Spleen (tissue), 11 donors: ENCODE measurements at regions not wholly inside any gene's neighbourhood (a gene's known extent, or its start where the extent isn't known, plus 50 kb on each side); places are given as distances from the start of the nearest gene placed in this dataset.
A peak's percentile ranks its signal among the peaks of the same experiment; 100 is the strongest.

ENCODE experiments used
- DNase-seq: peaks from one replicate; pipeline ENCODE4 v3.0.0-alpha.2; 2020
- H3K27ac ChIP-seq, 8 donors: fragments of 200-600 bp; sonication (generic) in 7 of 8; 1 replicate in 4 of 8; 2 replicates in 4 of 8; pipeline versions ENCODE4 v1.5.0 to v1.8.0; 2016 to 2021; ENCODE audit warnings: inconsistent platforms in 4 of 8, mild to moderate bottlenecking in 4 of 8, moderate library complexity in 1 of 8
- H3K27me3 ChIP-seq, 7 donors: fragments of 200-600 bp; sonication (generic) in 6 of 7; replicated peaks in 1 of 7; 1 replicate in 4 of 7; 2 replicates in 3 of 7; pipeline versions ENCODE4 v1.5.0 to v1.8.0; 2016 to 2021; ENCODE audit warnings: inconsistent platforms in 3 of 7, mild to moderate bottlenecking in 1 of 7
- H3K36me3 ChIP-seq, 6 donors: fragments of 200-600 bp; sonication (generic) in 5 of 6; 1 replicate in 4 of 6; 2 replicates in 2 of 6; pipeline versions ENCODE4 v1.5.0 to v1.8.0; 2016 to 2021; ENCODE audit warnings: inconsistent platforms in 2 of 6
- H3K4me1 ChIP-seq, 6 donors: fragments of 200-600 bp; sonication (generic) in 5 of 6; 1 replicate in 3 of 6; 2 replicates in 3 of 6; pipeline versions ENCODE4 v1.5.0 to v1.8.0; 2016 to 2021; ENCODE audit warnings: inconsistent platforms in 3 of 6
- H3K4me3 ChIP-seq, 8 donors: fragments of 200-600 bp; sonication (generic) in 7 of 8; 1 replicate in 4 of 8; 2 replicates in 4 of 8; pipeline versions ENCODE4 v1.5.0 to v1.8.0; 2016 to 2021; ENCODE audit warnings: inconsistent platforms in 4 of 8, mild to moderate bottlenecking in 4 of 8, moderate library complexity in 2 of 8
- H3K9me3 ChIP-seq, 8 donors: fragments of 200-600 bp; sonication (generic) in 7 of 8; 1 replicate in 4 of 8; 2 replicates in 4 of 8; pipeline versions ENCODE4 v1.5.0 to v1.8.0; 2016 to 2021; ENCODE audit warnings: inconsistent platforms in 4 of 8
- POLR2A ChIP-seq, 3 donors: fragments of 450-650 bp; IDR thresholded peaks; one replicate each; pipeline ENCODE4 v1.5.1; 2017; ENCODE audit warnings: antibody characterized with exemption in 3 of 3, mild to moderate bottlenecking in 1 of 3
- POLR2AphosphoS5 ChIP-seq, 3 donors: sonication (generic); formaldehyde crosslinking; IDR thresholded peaks; one replicate each; pipeline ENCODE4 v1.5.1; 2017; ENCODE audit warnings: antibody characterized with exemption in 3 of 3
- WGBS, 5 donors: extraction: QIAGEN DNeasy Blood & Tissue Kit in 3 of 5; methylation state at CpG; one replicate each; pipeline versions ENCODE4 v1.1.5 to v1.1.7; 2013 to 2018; 5-methylcytosine and 5-hydroxymethylcytosine counted together
- intact Hi-C: fragments of 100-400 bp; cut with DNase I; formaldehyde crosslinking; loops from one replicate; pipeline ENCODE4 v1.15.0; 2023; ENCODE audit warnings: low total_unique reads
- TF ChIP-seq, protein P1 (sequence below), 11 experiments: fragments of 200-600 bp in 7 of 11; fragments of 450-650 bp in 4 of 11; sonication (generic) in 4 of 11; IDR thresholded peaks in 8 of 11; conservative IDR thresholded peaks in 3 of 11; 1 replicate in 7 of 11; 2 replicates in 4 of 11; pipeline versions ENCODE4 v1.4.0 to v1.8.0; 2016 to 2021; ENCODE audit warnings: antibody characterized with exemption in 11 of 11, inconsistent platforms in 4 of 11, mild to moderate bottlenecking in 1 of 11
- donor health status: healthy with polysubstance abuse.
- donor health status: DM: no; HTN: no; CAD: no; lungs with moderate emphysema.
- donor health status: DM: no; HTN: no; CAD: no.
- donor health status: Bipolar disorder and iron deficiency.
- donor health status: healthy.
- donor health status: DM: no; HTN: no; CAD: no.
- donor health status: DM: yes; HTN: yes; CAD: no.

DNA sequence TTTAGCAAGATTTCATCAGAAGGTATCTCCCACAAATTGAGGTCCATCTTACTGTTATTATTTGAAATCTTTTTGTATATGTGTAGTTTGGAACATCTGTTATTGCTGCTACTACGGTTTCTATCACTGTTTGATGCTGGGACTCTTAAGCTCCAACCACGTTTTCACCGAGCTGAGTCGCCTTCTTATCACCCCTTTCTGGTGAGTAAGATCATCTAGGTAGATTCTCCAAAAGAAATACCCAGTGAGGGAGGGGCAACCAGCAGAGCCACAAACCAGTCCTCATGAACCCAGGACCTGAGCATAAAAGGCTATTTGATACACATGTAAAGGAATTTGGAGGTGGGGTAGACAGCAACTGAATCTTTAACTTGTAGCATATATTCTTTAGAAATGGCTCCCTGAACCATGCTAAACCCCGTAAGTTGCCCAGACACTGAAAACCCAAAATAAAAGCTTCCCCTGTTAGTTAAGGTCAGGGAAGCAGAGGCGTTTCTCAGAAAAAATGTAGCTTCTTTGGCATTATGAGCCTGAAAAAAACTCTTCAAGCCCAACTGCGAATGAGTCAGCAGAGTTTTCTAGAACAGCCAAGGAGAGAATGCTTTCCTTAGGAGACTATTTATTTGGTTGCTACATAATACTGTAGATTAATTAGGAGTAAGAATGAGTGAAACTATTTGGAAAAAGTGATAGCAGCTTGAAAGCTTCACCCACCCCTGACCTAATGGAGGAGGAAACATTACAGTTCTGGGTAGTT, 53.8 kb upstream of the ATXN3L start:
- no peaks in the 10 kb centered on the region for H3K27me3 ChIP-seq
- no peaks in the 10 kb centered on the region for H3K4me1 ChIP-seq
- peak overlapping the region in 2 of 8 donors; percentile 2 to 45 for H3K27ac ChIP-seq
- no peak for DNase-seq
- intact Hi-C loops, result no loop called here
- WGBS, 5 donors, result 62 to 70% (median 69%) methylated on average over 7 of the region's 7 CpGs
- no peaks in the 10 kb centered on the region for H3K9me3 ChIP-seq
- H3K4me3 ChIP-seq, result no peak overlapping the region
- H3K36me3 ChIP-seq, result no peaks in the 10 kb centered on the region
- TF ChIP-seq POLR2A (IDR thresholded peaks at IDR 0.05), result no peak
- TF ChIP-seq, protein P1, sequence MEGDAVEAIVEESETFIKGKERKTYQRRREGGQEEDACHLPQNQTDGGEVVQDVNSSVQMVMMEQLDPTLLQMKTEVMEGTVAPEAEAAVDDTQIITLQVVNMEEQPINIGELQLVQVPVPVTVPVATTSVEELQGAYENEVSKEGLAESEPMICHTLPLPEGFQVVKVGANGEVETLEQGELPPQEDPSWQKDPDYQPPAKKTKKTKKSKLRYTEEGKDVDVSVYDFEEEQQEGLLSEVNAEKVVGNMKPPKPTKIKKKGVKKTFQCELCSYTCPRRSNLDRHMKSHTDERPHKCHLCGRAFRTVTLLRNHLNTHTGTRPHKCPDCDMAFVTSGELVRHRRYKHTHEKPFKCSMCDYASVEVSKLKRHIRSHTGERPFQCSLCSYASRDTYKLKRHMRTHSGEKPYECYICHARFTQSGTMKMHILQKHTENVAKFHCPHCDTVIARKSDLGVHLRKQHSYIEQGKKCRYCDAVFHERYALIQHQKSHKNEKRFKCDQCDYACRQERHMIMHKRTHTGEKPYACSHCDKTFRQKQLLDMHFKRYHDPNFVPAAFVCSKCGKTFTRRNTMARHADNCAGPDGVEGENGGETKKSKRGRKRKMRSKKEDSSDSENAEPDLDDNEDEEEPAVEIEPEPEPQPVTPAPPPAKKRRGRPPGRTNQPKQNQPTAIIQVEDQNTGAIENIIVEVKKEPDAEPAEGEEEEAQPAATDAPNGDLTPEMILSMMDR (IDR thresholded peaks at IDR 0.05 in 8 of 11, conservative IDR thresholded peaks at IDR 0.05 in 3 of 11), result no peak
- TF ChIP-seq POLR2AphosphoS5 (IDR thresholded peaks at IDR 0.05), result no peak

- Histone ChIP-seq H3K36me3 (no peaks in the 10 kb centered on the region), H3K27me3 (no peaks in the 10 kb centered on the region), H3K27ac (peak overlapping the region in 2 of 8 donors; percentile 2 to 45), H3K4me3 (no peak overlapping the region), H3K4me1 (no peaks in the 10 kb centered on the region), H3K9me3 (no peaks in the 10 kb centered on the region)
- DNase-seq, result no peak
- 60 to 85% (median 73%) methylated on average over 1 of the region's 1 CpG for WGBS, 5 donors
- TF ChIP-seq POLR2AphosphoS5 (IDR thresholded peaks at IDR 0.05) (no peak), POLR2A (IDR thresholded peaks at IDR 0.05) (no peak)
- TF ChIP-seq, protein P1 (IDR thresholded peaks at IDR 0.05 in 8 of 11, conservative IDR thresholded peaks at IDR 0.05 in 3 of 11), result no peak
- intact Hi-C loops, result no loop called here
These were observed 53.2 kb upstream of the ATXN3L start for GRCh38 chrX:13373027-13373426.

DNA sequence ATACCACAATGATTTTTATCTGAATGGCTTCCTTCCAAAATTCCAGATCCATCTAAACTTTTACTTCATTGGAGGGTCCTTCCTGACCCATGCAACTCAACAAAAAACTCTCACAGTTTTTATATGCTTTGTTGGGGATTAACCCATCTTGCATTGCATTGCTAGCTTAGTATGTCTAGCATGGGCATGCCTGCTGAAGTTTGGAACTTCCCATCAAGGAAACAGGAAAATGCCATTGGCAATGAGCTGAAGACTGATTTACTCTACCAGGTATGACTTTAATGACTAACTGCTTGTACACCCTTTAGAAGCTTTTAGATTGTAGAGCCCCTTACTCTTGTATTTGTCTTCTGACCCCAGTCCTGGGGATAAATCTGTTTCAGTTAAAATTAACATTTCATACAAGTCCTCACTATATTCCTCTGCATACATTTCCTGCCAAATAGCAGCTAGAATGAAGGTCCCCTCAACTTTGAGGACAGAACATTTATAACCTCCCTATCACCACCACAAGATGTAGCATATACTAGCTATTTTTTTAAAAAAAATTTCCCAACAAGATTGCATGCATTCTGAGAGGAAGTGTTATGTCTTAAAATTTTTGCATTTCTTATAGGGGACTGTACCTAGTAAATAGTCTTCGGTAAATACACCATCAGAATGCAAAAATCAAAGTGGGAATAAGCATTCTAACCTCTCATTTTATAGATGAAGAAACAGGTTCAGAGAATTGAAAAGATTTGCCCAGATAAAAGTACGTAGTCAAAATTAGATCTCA, 52.5 kb upstream of the ATXN3L start:
- Histone ChIP-seq H3K27ac (no peak overlapping the region), H3K4me3 (no peak overlapping the region), H3K4me1 (no peaks in the 10 kb centered on the region), H3K9me3 (no peaks in the 10 kb centered on the region), H3K27me3 (no peaks in the 10 kb centered on the region), H3K36me3 (no peaks in the 10 kb centered on the region)
- no peak for TF ChIP-seq POLR2A (IDR thresholded peaks at IDR 0.05)
- TF ChIP-seq, protein P1 (IDR thresholded peaks at IDR 0.05 in 8 of 11, conservative IDR thresholded peaks at IDR 0.05 in 3 of 11), result no peak
- TF ChIP-seq POLR2AphosphoS5 (IDR thresholded peaks at IDR 0.05), result no peak
- WGBS, 5 donors, result 63 to 82% (median 74%) methylated on average over 2 of the region's 2 CpGs
- intact Hi-C loops, result no loop called here
- DNase-seq, result no peak

- no peak overlapping the region for H3K4me3 ChIP-seq
- DNase-seq, result no peak
- no peaks in the 10 kb centered on the region for H3K36me3 ChIP-seq
- no peaks in the 10 kb centered on the region for H3K27me3 ChIP-seq
- H3K4me1 ChIP-seq, result no peaks in the 10 kb centered on the region
- TF ChIP-seq POLR2A (IDR thresholded peaks at IDR 0.05) (no peak), POLR2AphosphoS5 (IDR thresholded peaks at IDR 0.05) (no peak)
- TF ChIP-seq, protein P1 (IDR thresholded peaks at IDR 0.05 in 8 of 11, conservative IDR thresholded peaks at IDR 0.05 in 3 of 11), result no peak
- no peaks in the 10 kb centered on the region for H3K9me3 ChIP-seq
- intact Hi-C loops, result no loop called here
- H3K27ac ChIP-seq, result no peak overlapping the region
These were observed 51.3 kb upstream of the ATXN3L start for GRCh38 chrX:13371186-13371585.
